GM21528 (cell line): ENCODE measurements at regions not wholly inside any gene's neighbourhood (a gene's known extent, or its start where the extent isn't known, plus 50 kb on each side); places are given as distances from the start of the nearest gene placed in this dataset.
"Not testable (repeated sequence)": the region's sequence is repeated elsewhere in the genome, so short reads cannot be mapped to it uniquely, and the experiment has no call there.

ENCODE experiments used
- ATAC-seq: cut with Tn5 transposase; IDR thresholded peaks from one replicate; pipeline ENCODE4 v1.9.1; 2021; ENCODE audit warnings: mild to moderate bottlenecking, moderate library complexity; ENCODE audit not compliant: unreplicated experiment, low FRiP score

GRCh38 chr21:15274701-15275485 is 210.1 kb upstream of the NRIP1 start:
- no peak for ATAC-seq

- no peak for ATAC-seq
Observed at GRCh38 chr21:15275615-15276235, 210.9 kb upstream of the NRIP1 start.

GRCh38 chr21:15276243-15276642 is 211.4 kb upstream of the NRIP1 start:
- ATAC-seq = no peak

- ATAC-seq = no peak
Observed at GRCh38 chr21:15277466-15277865, 212.7 kb upstream of the NRIP1 start.

- ATAC-seq = no peak
Observed at GRCh38 chr21:15278279-15278678, 213.5 kb upstream of the NRIP1 start.

GRCh38 chr21:15278851-15279250 is 214.1 kb upstream of the NRIP1 start:
- no peak for ATAC-seq

GRCh38 chr21:15279482-15279881 is 214.7 kb upstream of the NRIP1 start:
- ATAC-seq = no peak

GRCh38 chr21:15281714-15282113 is 216.9 kb upstream of the NRIP1 start:
- no peak for ATAC-seq

GRCh38 chr21:15282665-15283064 is 217.9 kb upstream of the NRIP1 start:
- ATAC-seq = no peak

- ATAC-seq = no peak
Observed at GRCh38 chr21:15283138-15283537, 218.3 kb upstream of the NRIP1 start.

- no peak for ATAC-seq
Observed at GRCh38 chr21:15283789-15284188, 219.0 kb upstream of the NRIP1 start.

- no peak for ATAC-seq
Observed at GRCh38 chr21:15285556-15285955, 220.8 kb upstream of the NRIP1 start.

- no peak for ATAC-seq
Observed at GRCh38 chr21:15289246-15289645, 224.4 kb upstream of the NRIP1 start.

- no peak for ATAC-seq
Observed at GRCh38 chr21:15289896-15290841, 225.4 kb upstream of the NRIP1 start.

GRCh38 chr21:15291621-15292266 is 226.9 kb upstream of the NRIP1 start:
- ATAC-seq = no peak

- no peak for ATAC-seq
Observed at GRCh38 chr21:15293240-15293639, 228.4 kb upstream of the NRIP1 start.

GRCh38 chr21:15295875-15296274 is 231.1 kb upstream of the NRIP1 start:
- no peak for ATAC-seq

- no peak for ATAC-seq
Observed at GRCh38 chr21:15297824-15298223, 233.0 kb upstream of the NRIP1 start.

GRCh38 chr21:15298306-15298705 is 233.5 kb upstream of the NRIP1 start:
- ATAC-seq = no peak

GRCh38 chr21:15298755-15299154 is 234.0 kb upstream of the NRIP1 start:
- ATAC-seq = not testable (repeated sequence)

GRCh38 chr21:15300131-15300530 is 235.3 kb upstream of the NRIP1 start:
- ATAC-seq = no peak
